ENCODE measurements at regions not wholly inside any gene's neighbourhood (a gene's known extent, or its start where the extent isn't known, plus 50 kb on each side); places are given as distances from the start of the nearest gene placed in this dataset.
A peak's percentile ranks its signal among the peaks of the same experiment; 100 is the strongest.

DNA sequence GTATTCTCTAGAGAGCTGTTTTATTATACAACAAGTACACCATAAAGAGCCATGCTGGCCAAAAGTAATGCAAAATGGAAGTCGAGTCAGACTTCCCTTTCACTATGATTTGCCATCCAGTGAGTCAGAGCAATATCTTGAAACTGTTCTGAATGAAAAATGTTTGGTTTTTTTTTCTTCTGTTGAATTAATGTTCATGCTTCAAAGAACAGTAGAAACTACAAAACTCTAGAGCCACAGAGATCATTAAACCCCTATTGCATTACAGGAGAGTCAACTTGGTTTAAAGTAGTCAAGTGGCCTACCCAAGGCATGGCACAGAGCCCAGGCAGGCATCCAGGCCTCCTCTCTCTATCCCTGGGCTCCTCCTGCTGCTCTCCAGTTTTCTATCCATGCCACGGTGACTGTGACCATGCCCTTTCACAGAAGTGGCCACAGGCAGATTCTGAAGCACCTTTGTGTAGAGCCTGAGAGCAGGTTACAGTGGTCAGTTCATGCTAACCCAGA, 358.9 kb downstream of the DEPDC1B start:
- H3K36me3 Mint-ChIP-seq (ENCODE audit: low read depth) = no peaks in the 10 kb centered on the region
- no peak overlapping the region for H3K4me3 Mint-ChIP-seq
- TF ChIP-seq, protein P1, sequence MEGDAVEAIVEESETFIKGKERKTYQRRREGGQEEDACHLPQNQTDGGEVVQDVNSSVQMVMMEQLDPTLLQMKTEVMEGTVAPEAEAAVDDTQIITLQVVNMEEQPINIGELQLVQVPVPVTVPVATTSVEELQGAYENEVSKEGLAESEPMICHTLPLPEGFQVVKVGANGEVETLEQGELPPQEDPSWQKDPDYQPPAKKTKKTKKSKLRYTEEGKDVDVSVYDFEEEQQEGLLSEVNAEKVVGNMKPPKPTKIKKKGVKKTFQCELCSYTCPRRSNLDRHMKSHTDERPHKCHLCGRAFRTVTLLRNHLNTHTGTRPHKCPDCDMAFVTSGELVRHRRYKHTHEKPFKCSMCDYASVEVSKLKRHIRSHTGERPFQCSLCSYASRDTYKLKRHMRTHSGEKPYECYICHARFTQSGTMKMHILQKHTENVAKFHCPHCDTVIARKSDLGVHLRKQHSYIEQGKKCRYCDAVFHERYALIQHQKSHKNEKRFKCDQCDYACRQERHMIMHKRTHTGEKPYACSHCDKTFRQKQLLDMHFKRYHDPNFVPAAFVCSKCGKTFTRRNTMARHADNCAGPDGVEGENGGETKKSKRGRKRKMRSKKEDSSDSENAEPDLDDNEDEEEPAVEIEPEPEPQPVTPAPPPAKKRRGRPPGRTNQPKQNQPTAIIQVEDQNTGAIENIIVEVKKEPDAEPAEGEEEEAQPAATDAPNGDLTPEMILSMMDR (IDR thresholded peaks at IDR 0.05; ENCODE audit: unreplicated experiment in 3 of 3) = no peak
- peak overlapping the region in 1 of 3 experiments; percentile 32 for H3K27ac Mint-ChIP-seq
- no peaks in the 10 kb centered on the region for H3K9me3 Mint-ChIP-seq
- H3K27me3 Mint-ChIP-seq (ENCODE audit: low read depth) = no peaks in the 10 kb centered on the region
- H3K4me1 Mint-ChIP-seq = peaks cover 5% of the 10 kb centered on the region

- Mint-ChIP-seq H3K9me3 (no peaks in the 10 kb centered on the region), H3K27ac (peak overlapping the region in 1 of 3 experiments; percentile 59), H3K4me3 (no peak overlapping the region), H3K36me3 (ENCODE audit: low read depth) (no peaks in the 10 kb centered on the region), H3K27me3 (ENCODE audit: low read depth) (no peaks in the 10 kb centered on the region), H3K4me1 (peaks cover 5% of the 10 kb centered on the region)
- TF ChIP-seq, protein P1 (IDR thresholded peaks at IDR 0.05; ENCODE audit: unreplicated experiment in 3 of 3) = no peak
These were observed 359.6 kb downstream of the DEPDC1B start for GRCh38 chr5:60340326-60340725.

- Mint-ChIP-seq H3K4me3 (no peak overlapping the region), H3K27ac (peak overlapping the region in 2 of 3 experiments; percentile 32 to 59), H3K36me3 (ENCODE audit: low read depth) (no peaks in the 10 kb centered on the region), H3K9me3 (no peaks in the 10 kb centered on the region), H3K27me3 (ENCODE audit: low read depth) (no peaks in the 10 kb centered on the region), H3K4me1 (peaks cover 5% of the 10 kb centered on the region)
- TF ChIP-seq, protein P1 (IDR thresholded peaks at IDR 0.05; ENCODE audit: unreplicated experiment in 3 of 3) = no peak
These were observed 360.2 kb downstream of the DEPDC1B start for GRCh38 chr5:60339691-60340201.

DNA sequence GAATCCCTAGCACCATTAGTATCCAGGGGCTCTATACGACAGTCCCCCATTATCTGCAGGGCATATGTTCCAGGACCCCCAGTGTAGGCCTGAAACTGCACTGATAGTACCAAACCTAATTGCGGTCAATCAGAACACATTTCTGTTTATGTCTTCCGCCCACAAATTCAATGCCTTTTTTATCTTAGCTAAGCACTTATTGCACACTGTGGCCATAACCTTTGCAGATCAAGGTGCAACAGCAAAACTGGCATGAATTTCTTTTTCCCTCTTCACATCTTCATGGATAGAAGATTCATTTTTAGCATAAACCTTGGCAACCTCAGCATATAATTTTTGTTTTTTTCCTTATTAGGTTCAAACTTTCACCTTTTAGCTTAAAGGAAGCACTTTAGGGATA, 361.1 kb downstream of the DEPDC1B start:
- H3K27ac Mint-ChIP-seq = no peak overlapping the region
- no peaks in the 10 kb centered on the region for H3K9me3 Mint-ChIP-seq
- H3K4me1 Mint-ChIP-seq = peaks cover 5% of the 10 kb centered on the region
- no peaks in the 10 kb centered on the region for H3K27me3 Mint-ChIP-seq (ENCODE audit: low read depth)
- TF ChIP-seq, protein P1 (IDR thresholded peaks at IDR 0.05; ENCODE audit: unreplicated experiment in 3 of 3) = no peak
- H3K36me3 Mint-ChIP-seq (ENCODE audit: low read depth) = no peaks in the 10 kb centered on the region
- no peak overlapping the region for H3K4me3 Mint-ChIP-seq

DNA sequence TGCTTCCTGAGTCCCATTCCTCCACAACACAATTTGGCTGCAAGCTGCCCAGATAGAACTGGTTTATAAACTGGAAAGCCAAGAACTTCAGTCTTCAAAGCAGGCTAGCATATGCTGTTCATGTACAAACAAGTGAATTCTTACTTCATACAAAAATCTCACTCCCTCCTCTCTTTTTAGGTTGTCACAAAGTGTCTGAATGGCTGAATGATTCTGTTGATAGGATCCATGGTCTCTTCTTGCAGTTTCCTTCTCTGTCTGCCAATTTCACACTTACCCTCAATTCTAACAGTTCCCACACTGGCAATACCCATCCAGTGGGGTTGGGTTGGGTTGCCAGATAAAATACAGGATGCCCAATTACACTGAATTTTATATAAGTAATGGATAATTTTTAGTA, 363.5 kb downstream of the DEPDC1B start:
- peaks cover 5% of the 10 kb centered on the region for H3K4me1 Mint-ChIP-seq
- no peak overlapping the region for H3K27ac Mint-ChIP-seq
- TF ChIP-seq, protein P1 (IDR thresholded peaks at IDR 0.05; ENCODE audit: unreplicated experiment in 3 of 3) = no peak
- H3K36me3 Mint-ChIP-seq (ENCODE audit: low read depth) = no peaks in the 10 kb centered on the region
- H3K27me3 Mint-ChIP-seq (ENCODE audit: low read depth) = no peaks in the 10 kb centered on the region
- H3K4me3 Mint-ChIP-seq = no peak overlapping the region
- no peaks in the 10 kb centered on the region for H3K9me3 Mint-ChIP-seq

DNA sequence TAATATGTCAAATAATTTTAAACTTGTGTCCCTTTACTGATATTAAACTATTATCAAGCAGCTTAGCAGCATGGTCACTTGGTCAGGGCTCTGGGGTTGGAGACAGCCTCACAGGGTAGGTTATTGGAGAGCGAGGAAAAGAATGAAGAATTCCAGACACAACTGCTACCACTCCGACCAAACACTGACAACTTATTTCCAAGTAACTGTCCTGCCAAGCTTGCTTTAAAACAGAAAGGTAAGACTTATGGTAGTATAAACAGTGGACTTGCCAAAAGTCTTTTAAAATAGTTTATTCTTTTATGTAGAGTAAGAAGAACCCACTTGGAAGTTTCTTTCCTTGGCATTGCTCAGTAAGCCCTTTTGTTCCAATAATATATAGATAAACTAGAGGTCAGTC, 364.1 kb downstream of the DEPDC1B start:
- no peaks in the 10 kb centered on the region for H3K36me3 Mint-ChIP-seq (ENCODE audit: low read depth)
- no peak overlapping the region for H3K27ac Mint-ChIP-seq
- H3K4me3 Mint-ChIP-seq = no peak overlapping the region
- H3K27me3 Mint-ChIP-seq (ENCODE audit: low read depth) = no peaks in the 10 kb centered on the region
- peaks cover 5% of the 10 kb centered on the region for H3K4me1 Mint-ChIP-seq
- TF ChIP-seq, protein P1 (IDR thresholded peaks at IDR 0.05; ENCODE audit: unreplicated experiment in 3 of 3) = no peak
- no peaks in the 10 kb centered on the region for H3K9me3 Mint-ChIP-seq
